HCT116 (cell line): ENCODE measurements at regions not wholly inside any gene's neighbourhood (a gene's known extent, or its start where the extent isn't known, plus 50 kb on each side); places are given as distances from the start of the nearest gene placed in this dataset.

Experiments
- ATF3 ChIP-seq: IDR thresholded peaks from 2 replicates; pipeline ENCODE4 v1.6.1; 2012
- CTCF ChIP-seq, 3 experiments: fragments of 200-600 bp in 1 of 3; sonication (generic) in 1 of 3; IDR thresholded peaks in 2 of 3; conservative IDR thresholded peaks in 1 of 3; 2 replicates each; pipeline ENCODE4 v1.5.1; 2012 to 2017; ENCODE audit warnings: low read depth in 2 of 3, low read length in 2 of 3, antibody characterized with exemption in 1 of 3, borderline replicate concordance in 1 of 3, control low read depth in 1 of 3, mild to moderate bottlenecking in 1 of 3, mixed read lengths in 1 of 3, mixed run types in 1 of 3, moderate library complexity in 1 of 3; ENCODE audit not compliant: insufficient read depth in 1 of 3
- POLR2AphosphoS5 ChIP-seq: IDR thresholded peaks from 2 replicates; pipeline ENCODE4 v1.6.1; 2011; ENCODE audit warnings: mild to moderate bottlenecking, low read depth, low read length, moderate library complexity
- SRF ChIP-seq: IDR thresholded peaks from 2 replicates; pipeline ENCODE4 v1.6.1; 2012; ENCODE audit warnings: low read depth
- ZFX ChIP-seq: fragments of 450-650 bp; IDR thresholded peaks from 2 replicates; pipeline ENCODE4 v1.6.1; 2017

GRCh38 chr3:30502742-30503073 is 103.7 kb upstream of the TGFBR2 start:
- TF ChIP-seq CTCF (IDR thresholded peaks at IDR 0.05 in 2 of 3, conservative IDR thresholded peaks at IDR 0.05 in 1 of 3; ENCODE audit: borderline replicate concordance in 1 of 3, insufficient read depth in 1 of 3, low read depth in 2 of 3, low read length in 2 of 3) = no peak
- TF ChIP-seq SRF = no peak
- TF ChIP-seq POLR2AphosphoS5 = no peak
- no peak for TF ChIP-seq ATF3
- no peak for TF ChIP-seq ZFX
